ENCODE measurements at regions not wholly inside any gene's neighbourhood (a gene's known extent, or its start where the extent isn't known, plus 50 kb on each side); places are given as distances from the start of the nearest gene placed in this dataset.

GRCh38 chr3:159830523-159831154 is 158.0 kb upstream of the IL12A start:
- DNase-seq (ENCODE audit: low read depth), result peak; percentile 39
- no peak for TF ChIP-seq CTCF (IDR thresholded peaks at IDR 0.05; ENCODE audit: insufficient read depth, low read depth, low read length)
- no peak overlapping the region for H3K4me3 ChIP-seq (ENCODE audit: low read depth, low read length)

- no peak for TF ChIP-seq CTCF (IDR thresholded peaks at IDR 0.05; ENCODE audit: insufficient read depth, low read depth, low read length)
- H3K4me3 ChIP-seq (ENCODE audit: low read depth, low read length), result no peak overlapping the region
- DNase-seq (ENCODE audit: low read depth), result no peak
Measured at GRCh38 chr3:159831466-159831865, 157.2 kb upstream of the IL12A start.

- no peak for DNase-seq (ENCODE audit: low read depth)
- H3K4me3 ChIP-seq (ENCODE audit: low read depth, low read length), result no peak overlapping the region
- no peak for TF ChIP-seq CTCF (IDR thresholded peaks at IDR 0.05; ENCODE audit: insufficient read depth, low read depth, low read length)
Measured at GRCh38 chr3:159832024-159832423, 156.6 kb upstream of the IL12A start.

GRCh38 chr3:159835126-159835525 is 153.5 kb upstream of the IL12A start:
- DNase-seq (ENCODE audit: low read depth), result no peak
- no peak overlapping the region for H3K4me3 ChIP-seq (ENCODE audit: low read depth, low read length)
- no peak for TF ChIP-seq CTCF (IDR thresholded peaks at IDR 0.05; ENCODE audit: insufficient read depth, low read depth, low read length)

GRCh38 chr3:159837725-159838124 is 150.9 kb upstream of the IL12A start:
- DNase-seq (ENCODE audit: low read depth), result no peak
- no peak for TF ChIP-seq CTCF (IDR thresholded peaks at IDR 0.05; ENCODE audit: insufficient read depth, low read depth, low read length)
- no peak overlapping the region for H3K4me3 ChIP-seq (ENCODE audit: low read depth, low read length)

GRCh38 chr3:159838938-159839337 is 149.7 kb upstream of the IL12A start:
- TF ChIP-seq CTCF (IDR thresholded peaks at IDR 0.05; ENCODE audit: insufficient read depth, low read depth, low read length), result no peak
- no peak overlapping the region for H3K4me3 ChIP-seq (ENCODE audit: low read depth, low read length)
- DNase-seq (ENCODE audit: low read depth), result no peak
